ENCODE measurements at regions not wholly inside any gene's neighbourhood (a gene's known extent, or its start where the extent isn't known, plus 50 kb on each side); places are given as distances from the start of the nearest gene placed in this dataset.

GRCh38 chr12:92049403-92049802 is 96.2 kb downstream of the BTG1 start:
- POLR2A ChIA-PET: no interaction called here
- H3K4me3 ChIP-seq (ENCODE audit: low read depth, low read length): no peak overlapping the region
- CTCF ChIA-PET: no interaction called here
- no peaks in the 10 kb centered on the region for H3K9me3 ChIP-seq (ENCODE audit: control insufficient read depth, insufficient read depth, low read length)
- TF ChIP-seq, protein P1, sequence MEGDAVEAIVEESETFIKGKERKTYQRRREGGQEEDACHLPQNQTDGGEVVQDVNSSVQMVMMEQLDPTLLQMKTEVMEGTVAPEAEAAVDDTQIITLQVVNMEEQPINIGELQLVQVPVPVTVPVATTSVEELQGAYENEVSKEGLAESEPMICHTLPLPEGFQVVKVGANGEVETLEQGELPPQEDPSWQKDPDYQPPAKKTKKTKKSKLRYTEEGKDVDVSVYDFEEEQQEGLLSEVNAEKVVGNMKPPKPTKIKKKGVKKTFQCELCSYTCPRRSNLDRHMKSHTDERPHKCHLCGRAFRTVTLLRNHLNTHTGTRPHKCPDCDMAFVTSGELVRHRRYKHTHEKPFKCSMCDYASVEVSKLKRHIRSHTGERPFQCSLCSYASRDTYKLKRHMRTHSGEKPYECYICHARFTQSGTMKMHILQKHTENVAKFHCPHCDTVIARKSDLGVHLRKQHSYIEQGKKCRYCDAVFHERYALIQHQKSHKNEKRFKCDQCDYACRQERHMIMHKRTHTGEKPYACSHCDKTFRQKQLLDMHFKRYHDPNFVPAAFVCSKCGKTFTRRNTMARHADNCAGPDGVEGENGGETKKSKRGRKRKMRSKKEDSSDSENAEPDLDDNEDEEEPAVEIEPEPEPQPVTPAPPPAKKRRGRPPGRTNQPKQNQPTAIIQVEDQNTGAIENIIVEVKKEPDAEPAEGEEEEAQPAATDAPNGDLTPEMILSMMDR (IDR thresholded peaks at IDR 0.05; ENCODE audit: low read depth, low read length): no peak
- no peaks in the 10 kb centered on the region for H3K27me3 ChIP-seq (ENCODE audit: control insufficient read depth, insufficient read depth, low read length)
- DNase-seq (ENCODE audit: low read depth, low spot score): no peak
- H3K27ac ChIP-seq (ENCODE audit: low read depth, low read length): no peak overlapping the region

GRCh38 chr12:92047393-92047826 is 98.2 kb downstream of the BTG1 start:
- H3K27me3 ChIP-seq (ENCODE audit: control insufficient read depth, insufficient read depth, low read length): no peaks in the 10 kb centered on the region
- H3K9me3 ChIP-seq (ENCODE audit: control insufficient read depth, insufficient read depth, low read length): no peaks in the 10 kb centered on the region
- no peak overlapping the region for H3K4me3 ChIP-seq (ENCODE audit: low read depth, low read length)
- no peak for DNase-seq (ENCODE audit: low read depth, low spot score)
- no peak overlapping the region for H3K27ac ChIP-seq (ENCODE audit: low read depth, low read length)
- ChIA-PET POLR2A (no interaction called here), CTCF (interaction anchor here (1.2 to 1.6 kb wide), 2 partner anchors 236 to 665 kb away, joined by 4 to 6 read pairs; no protein-coding TSS in a partner anchor)
- TF ChIP-seq, protein P1 (IDR thresholded peaks at IDR 0.05; ENCODE audit: low read depth, low read length): no peak

GRCh38 chr12:92046557-92047392 is 98.9 kb downstream of the BTG1 start:
- DNase-seq (ENCODE audit: low read depth, low spot score): no peak
- POLR2A ChIA-PET: no interaction called here
- H3K4me3 ChIP-seq (ENCODE audit: low read depth, low read length): no peak overlapping the region
- no peak overlapping the region for H3K27ac ChIP-seq (ENCODE audit: low read depth, low read length)
- no peaks in the 10 kb centered on the region for H3K27me3 ChIP-seq (ENCODE audit: control insufficient read depth, insufficient read depth, low read length)
- H3K9me3 ChIP-seq (ENCODE audit: control insufficient read depth, insufficient read depth, low read length): no peaks in the 10 kb centered on the region
- TF ChIP-seq, protein P1 (IDR thresholded peaks at IDR 0.05; ENCODE audit: low read depth, low read length): no peak
- CTCF ChIA-PET: interaction anchor here (1.6 kb wide), 1 partner anchor 665 kb away, joined by 6 read pairs; no protein-coding TSS in a partner anchor

DNA sequence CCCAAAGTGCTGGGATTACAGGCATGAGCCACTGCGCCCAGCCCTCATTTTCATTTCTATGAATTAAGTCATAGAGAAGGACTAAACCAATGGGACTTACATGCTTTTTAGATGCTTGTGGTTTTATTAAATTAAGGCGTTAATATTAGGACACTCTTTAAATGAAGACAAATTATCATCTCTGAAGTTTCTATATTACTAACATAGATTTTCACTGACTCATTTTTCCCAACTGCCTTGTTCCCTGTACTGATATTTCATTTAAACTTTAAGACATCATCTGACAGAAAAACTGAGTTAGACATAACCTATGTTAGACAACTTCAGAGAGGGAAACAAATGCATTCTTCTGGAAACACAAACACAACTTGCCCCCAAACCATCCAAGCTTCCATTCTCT is 99.8 kb downstream of the BTG1 start:
- TF ChIP-seq, protein P1 (IDR thresholded peaks at IDR 0.05; ENCODE audit: low read depth, low read length): no peak
- POLR2A ChIA-PET: no interaction called here
- Histone ChIP-seq H3K27ac (ENCODE audit: low read depth, low read length) (no peak overlapping the region), H3K4me3 (ENCODE audit: low read depth, low read length) (no peak overlapping the region), H3K27me3 (ENCODE audit: control insufficient read depth, insufficient read depth, low read length) (no peaks in the 10 kb centered on the region), H3K9me3 (ENCODE audit: control insufficient read depth, insufficient read depth, low read length) (no peaks in the 10 kb centered on the region)
- no peak for DNase-seq (ENCODE audit: low read depth, low spot score)
- CTCF ChIA-PET: no interaction called here

- Histone ChIP-seq H3K27ac (ENCODE audit: low read depth, low read length) (no peak overlapping the region), H3K27me3 (ENCODE audit: control insufficient read depth, insufficient read depth, low read length) (no peaks in the 10 kb centered on the region), H3K9me3 (ENCODE audit: control insufficient read depth, insufficient read depth, low read length) (no peaks in the 10 kb centered on the region), H3K4me3 (ENCODE audit: low read depth, low read length) (no peak overlapping the region)
- CTCF ChIA-PET: no interaction called here
- TF ChIP-seq, protein P1 (IDR thresholded peaks at IDR 0.05; ENCODE audit: low read depth, low read length): no peak
- POLR2A ChIA-PET: no interaction called here
- no peak for DNase-seq (ENCODE audit: low read depth, low spot score)
These were observed 101.2 kb downstream of the BTG1 start for GRCh38 chr12:92044435-92044834.

Data from AG04450 (cell line).